Esophagus muscularis mucosa (tissue), 2 donors: ENCODE measurements at regions not wholly inside any gene's neighbourhood (a gene's known extent, or its start where the extent isn't known, plus 50 kb on each side); places are given as distances from the start of the nearest gene placed in this dataset.

Experiments used
- POLR2A ChIP-seq: fragments of 450-650 bp; IDR thresholded peaks from one replicate; pipeline ENCODE4 v1.6.1; 2017; ENCODE audit warnings: antibody characterized with exemption, moderate library complexity, mild to moderate bottlenecking, low read depth
- POLR2AphosphoS5 ChIP-seq, 2 donors: sonication (generic); formaldehyde crosslinking; IDR thresholded peaks; one replicate each; pipeline ENCODE4 v1.6.1; 2017; ENCODE audit warnings: antibody characterized with exemption in 2 of 2

- no peak for TF ChIP-seq POLR2A
- TF ChIP-seq POLR2AphosphoS5 (IDR thresholded peaks at IDR 0.05): no peak
Observed at GRCh38 chr15:46872286-46872980, 844.9 kb upstream of the SEMA6D start.
